Mucosa of descending colon (tissue), 3 donors: ENCODE measurements at regions not wholly inside any gene's neighbourhood (a gene's known extent, or its start where the extent isn't known, plus 50 kb on each side); places are given as distances from the start of the nearest gene placed in this dataset.
"Not testable (repeated sequence)": the region's sequence is repeated elsewhere in the genome, so short reads cannot be mapped to it uniquely, and the experiment has no call there.

Experiments
- ATAC-seq: fragments of 200-7000 bp; cut with Tn5 transposase; one replicate; pipeline ENCODE4 v1.9.1; 2020; ENCODE audit warnings: mild to moderate bottlenecking, moderate library complexity
- DNase-seq, 3 donors: peaks; one replicate each; pipeline ENCODE4 v3.0.0-alpha.2; 2020
- H3K36me3 ChIP-seq: fragments of 200-600 bp; one replicate; pipeline ENCODE4 v1.8.0; 2021; ENCODE audit warnings: low read depth, mild to moderate bottlenecking
- H3K4me1 ChIP-seq: fragments of 200-600 bp; one replicate; pipeline ENCODE4 v1.8.0; 2021; ENCODE audit warnings: low read depth, mild to moderate bottlenecking
- H3K4me3 ChIP-seq: fragments of 200-600 bp; one replicate; pipeline ENCODE4 v1.8.0; 2021; ENCODE audit warnings: mild to moderate bottlenecking
- H3K9me3 ChIP-seq: fragments of 200-600 bp; one replicate; pipeline ENCODE4 v1.8.0; 2021; ENCODE audit warnings: mild to moderate bottlenecking
- CTCF ChIP-seq: fragments of 200-600 bp; IDR thresholded peaks from one replicate; pipeline ENCODE4 v1.8.0; 2022; ENCODE audit warnings: antibody characterized with exemption, mild to moderate bottlenecking
- intact Hi-C, 2 donors: fragments of 100-400 bp; cut with DNase I in 1 of 2; cut with micrococcal nuclease in 1 of 2; formaldehyde crosslinking; loops; one replicate each; pipeline versions ENCODE4 v1.11.0 to v1.11.1; 2022; cut with DNase I, micrococcal nuclease
- donor health status: DM: no; HTN: no; CAD: no; lungs with moderate emphysema.
- donor health status: DM: no; HTN: no; CAD: no.
- donor health status: DM: no; HTN: yes; CAD: no.

GRCh38 chr3:110974902-110975301 lies 96.7 kb upstream of the NECTIN3 start:
- Histone ChIP-seq H3K9me3 (peaks cover 5% of the 10 kb centered on the region), H3K4me1 (no peaks in the 10 kb centered on the region), H3K36me3 (no peaks in the 10 kb centered on the region), H3K4me3 (no peak overlapping the region)
- intact Hi-C loops: no loop called here
- no peak for ATAC-seq
- no peak for DNase-seq
- TF ChIP-seq CTCF: no peak

GRCh38 chr3:110984456-110985250 lies 87.0 kb upstream of the NECTIN3 start:
- H3K36me3 ChIP-seq: no peaks in the 10 kb centered on the region
- H3K4me3 ChIP-seq: no peak overlapping the region
- no peak for TF ChIP-seq CTCF
- intact Hi-C loops: no loop called here
- DNase-seq (no peak), ATAC-seq (no peak)
- no peaks in the 10 kb centered on the region for H3K4me1 ChIP-seq
- H3K9me3 ChIP-seq: no peaks in the 10 kb centered on the region

GRCh38 chr3:110989446-110989845 lies 82.2 kb upstream of the NECTIN3 start:
- no peak for TF ChIP-seq CTCF

GRCh38 chr3:110995461-110996231 lies 76.0 kb upstream of the NECTIN3 start:
- intact Hi-C loops: no loop called here
- Histone ChIP-seq H3K4me3 (no peak overlapping the region), H3K4me1 (no peaks in the 10 kb centered on the region), H3K36me3 (no peaks in the 10 kb centered on the region), H3K9me3 (no peaks in the 10 kb centered on the region)
- DNase-seq: no peak
- no peak for TF ChIP-seq CTCF
- ATAC-seq: no peak

More at GRCh38 chr3:110989446-110989845, 82.2 kb upstream of the NECTIN3 start:
- no peaks in the 10 kb centered on the region for H3K4me1 ChIP-seq
- no peak for DNase-seq
- no peak for ATAC-seq
- no peaks in the 10 kb centered on the region for H3K36me3 ChIP-seq
- intact Hi-C loops: no loop called here
- H3K4me3 ChIP-seq: no peak overlapping the region
- H3K9me3 ChIP-seq: no peaks in the 10 kb centered on the region

- H3K36me3 ChIP-seq, intact Hi-C loops, ATAC-seq, H3K9me3 ChIP-seq, H3K4me1 ChIP-seq, DNase-seq, H3K4me3 ChIP-seq: not testable (repeated sequence)
Measured at GRCh38 chr3:110998766-110999165, 72.8 kb upstream of the NECTIN3 start.

- DNase-seq, ATAC-seq, H3K4me1 ChIP-seq, intact Hi-C loops, H3K4me3 ChIP-seq, H3K36me3 ChIP-seq, H3K9me3 ChIP-seq: not testable (repeated sequence)
Measured at GRCh38 chr3:111006485-111006884, 65.1 kb upstream of the NECTIN3 start.
